ENCODE measurements at regions not wholly inside any gene's neighbourhood (a gene's known extent, or its start where the extent isn't known, plus 50 kb on each side); places are given as distances from the start of the nearest gene placed in this dataset.
"Not testable (repeated sequence)": the region's sequence is repeated elsewhere in the genome, so short reads cannot be mapped to it uniquely, and the experiment has no call there.

DNA sequence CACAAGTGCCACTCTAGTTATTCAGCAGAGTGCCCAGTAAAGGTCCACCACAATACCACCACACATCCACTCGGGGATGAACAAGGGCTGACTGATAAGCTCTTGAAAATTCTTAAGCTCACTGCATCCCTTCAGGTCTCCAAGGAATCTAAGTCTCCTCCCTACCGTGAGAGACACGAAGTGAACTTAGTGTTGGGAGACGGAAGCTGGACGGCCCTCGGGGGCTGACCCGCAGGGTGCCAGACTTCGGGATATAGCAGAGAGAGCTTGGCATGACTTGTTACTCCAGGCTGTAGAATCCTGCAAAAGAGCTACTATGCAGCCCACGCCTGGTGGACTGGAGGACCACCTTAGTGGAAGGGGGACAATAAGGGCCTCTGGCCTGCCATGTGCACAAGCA is 75.1 kb downstream of the LYZL1 start:
- not testable (repeated sequence) for DNase-seq

DNA sequence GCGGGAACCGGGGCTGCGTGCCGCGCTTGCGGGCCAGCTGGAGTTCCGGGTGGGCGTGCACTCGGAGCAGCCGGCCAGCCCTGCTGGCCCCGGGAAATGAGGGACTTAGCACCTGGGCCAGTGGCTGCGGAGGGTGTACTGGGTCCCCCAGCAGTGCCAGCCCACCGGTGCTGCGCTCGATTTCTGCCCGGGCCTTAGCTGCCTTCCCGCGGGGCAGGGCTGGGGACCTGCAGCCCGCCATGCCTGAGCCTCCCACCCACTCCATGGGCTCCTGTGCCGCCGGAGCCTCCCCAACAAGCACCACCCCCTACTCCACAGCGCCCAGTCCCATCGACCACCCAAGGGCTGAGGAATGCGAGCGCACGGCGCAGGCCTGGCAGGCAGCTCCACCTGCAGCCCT is 77.3 kb downstream of the LYZL1 start:
- DNase-seq, result not testable (repeated sequence)

DNA sequence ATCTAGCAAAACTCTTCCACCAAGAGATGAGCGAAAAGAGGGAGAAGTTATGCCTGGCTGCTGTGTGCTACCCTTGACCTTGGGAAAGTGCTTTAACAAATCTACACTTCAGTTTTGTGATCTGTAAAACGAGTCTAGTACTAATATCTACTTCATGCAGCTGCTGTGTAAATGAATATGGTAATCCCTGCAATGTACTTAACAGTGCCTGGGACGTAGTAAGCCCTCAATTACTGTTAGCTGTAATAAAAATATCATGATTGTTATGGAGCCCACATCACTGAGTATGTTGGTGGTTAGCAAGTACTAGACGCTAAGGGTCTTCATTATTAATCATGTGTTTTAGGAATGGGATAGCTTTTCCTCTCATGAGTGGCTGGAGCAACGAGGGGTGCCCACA is 80.5 kb downstream of the LYZL1 start:
- no peak for DNase-seq

DNA sequence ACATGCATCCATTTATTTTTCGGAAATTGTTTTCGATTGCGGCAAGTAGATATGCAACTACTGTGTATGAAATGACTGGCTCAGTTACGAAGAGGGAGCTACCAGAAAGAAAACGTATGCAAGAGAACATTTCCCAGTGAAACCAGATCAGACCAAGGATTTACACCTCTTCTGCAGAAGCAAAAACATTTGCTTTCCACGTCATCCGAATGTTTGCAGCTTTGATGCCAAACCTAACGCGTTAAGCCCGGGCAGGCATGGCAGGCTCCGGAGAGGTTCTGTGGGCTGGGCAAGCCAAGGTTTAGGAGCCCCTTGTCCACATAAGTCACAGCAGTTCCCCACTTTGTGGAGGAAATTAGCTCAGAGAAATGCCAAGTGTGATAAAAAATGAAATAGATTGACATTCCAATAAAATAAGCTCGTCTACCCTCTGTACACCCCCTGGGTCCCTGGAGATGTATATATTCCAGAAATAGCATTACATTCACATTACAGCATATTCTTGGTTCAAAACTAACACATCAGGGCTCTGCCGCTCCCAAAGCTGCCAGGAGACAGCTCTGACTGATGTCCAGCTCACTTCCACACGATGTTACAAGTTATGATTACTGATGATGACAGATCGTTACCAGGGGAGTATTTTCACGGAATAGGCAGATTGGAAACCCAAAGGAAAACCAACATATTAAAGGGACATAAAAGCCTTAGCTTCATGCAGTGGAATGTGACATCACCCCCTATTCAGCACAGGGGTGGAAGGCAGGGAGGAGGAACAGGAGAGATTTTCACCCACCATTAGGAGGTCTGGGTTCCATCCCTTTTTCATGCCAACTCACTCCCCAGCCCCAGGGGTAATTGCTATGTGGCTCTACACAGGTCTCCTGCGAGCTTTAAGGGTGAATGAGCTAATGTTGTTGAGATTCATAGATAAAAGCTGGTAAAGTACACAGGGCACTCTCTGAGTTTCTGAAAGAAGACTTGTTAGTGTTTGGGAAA is 81.5 kb downstream of the LYZL1 start:
- DNase-seq, result no peak

DNA sequence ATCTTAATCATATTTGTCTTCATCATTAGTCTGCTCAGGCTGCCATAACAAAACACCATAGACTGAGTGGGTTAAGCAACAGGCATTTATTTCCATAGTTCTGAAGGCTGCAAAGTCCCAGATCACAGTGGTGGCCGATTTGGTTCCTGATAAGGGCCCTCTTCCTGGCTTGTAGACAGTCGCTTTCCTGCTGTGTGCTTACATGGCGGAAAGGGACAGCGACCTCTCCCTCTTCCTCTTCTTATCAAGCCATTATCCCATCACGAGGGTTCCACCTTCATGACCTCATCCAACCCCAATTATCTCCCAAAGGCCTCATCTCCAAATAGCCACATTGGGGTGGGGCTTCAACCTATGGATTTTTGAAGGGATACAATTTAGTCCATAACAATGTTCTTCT is 84.0 kb downstream of the LYZL1 start:
- DNase-seq, result no peak

DNA sequence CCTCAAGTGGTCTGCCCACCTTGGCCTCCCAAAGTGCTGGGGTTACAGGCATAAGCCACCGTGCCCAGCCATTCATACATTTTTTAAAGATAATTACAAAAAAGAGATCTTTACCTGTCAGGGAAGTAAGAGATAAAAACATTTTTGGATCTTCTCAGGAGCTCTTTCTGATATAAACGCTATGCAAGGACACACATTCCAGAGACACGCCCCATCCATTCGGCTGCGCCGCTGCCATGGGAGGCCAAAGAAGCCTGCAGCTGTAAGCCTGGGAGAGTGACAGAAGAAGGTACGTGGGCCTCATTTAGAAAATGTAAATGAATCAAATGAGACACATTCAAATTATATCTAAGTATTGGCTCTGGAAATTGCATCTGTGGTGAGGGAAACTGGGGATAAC is 85.3 kb downstream of the LYZL1 start:
- no peak for DNase-seq

DNA sequence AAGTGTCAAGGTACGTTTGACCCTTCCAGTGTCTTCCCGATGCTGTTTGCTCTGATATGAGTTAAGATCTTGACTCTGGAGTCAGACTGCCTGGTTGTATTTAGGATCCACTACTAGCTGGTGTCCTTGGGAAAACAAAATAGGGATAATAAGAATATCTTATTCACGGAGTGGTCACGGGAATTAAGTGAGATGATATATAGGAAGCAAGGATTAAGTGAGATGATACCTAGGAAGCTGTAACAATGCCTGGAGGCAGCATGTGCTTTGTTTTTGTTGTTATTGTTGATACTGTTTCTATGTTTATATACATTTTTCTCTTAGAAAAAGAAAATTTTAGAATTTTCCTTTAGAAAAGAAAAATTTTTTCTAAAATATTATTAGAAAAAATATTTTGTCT is 87.0 kb downstream of the LYZL1 start:
- no peak for DNase-seq

DNA sequence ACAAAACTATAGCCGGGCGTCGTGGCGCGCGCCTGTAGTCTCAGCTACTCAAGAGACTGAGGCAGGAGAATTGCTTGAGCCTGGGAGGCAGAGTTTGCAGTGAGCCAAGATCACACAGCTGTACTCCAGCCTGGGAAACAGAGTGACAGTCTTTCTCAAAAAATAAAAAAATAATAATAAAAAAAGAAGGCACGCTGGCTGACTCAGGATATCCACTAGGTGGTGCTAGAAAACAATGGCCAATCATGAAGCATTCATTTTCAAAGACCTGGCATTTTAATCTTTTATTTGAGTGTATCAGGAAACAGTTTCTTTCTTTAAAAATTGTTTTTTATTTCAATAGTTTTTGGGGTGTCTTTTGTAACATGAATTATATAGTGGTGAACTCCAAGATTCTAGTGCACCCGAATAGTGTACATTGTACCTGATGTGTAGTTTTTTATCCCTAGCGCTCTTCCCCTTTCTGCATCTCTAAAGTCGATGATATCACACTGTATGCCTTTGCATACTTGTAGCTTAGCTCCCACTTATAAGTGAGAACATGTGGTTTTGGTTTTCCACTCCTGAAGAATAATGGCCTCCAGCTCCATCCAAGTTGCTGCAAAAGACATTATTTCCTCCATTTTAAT is 88.6 kb downstream of the LYZL1 start:
- no peak for DNase-seq

DNA sequence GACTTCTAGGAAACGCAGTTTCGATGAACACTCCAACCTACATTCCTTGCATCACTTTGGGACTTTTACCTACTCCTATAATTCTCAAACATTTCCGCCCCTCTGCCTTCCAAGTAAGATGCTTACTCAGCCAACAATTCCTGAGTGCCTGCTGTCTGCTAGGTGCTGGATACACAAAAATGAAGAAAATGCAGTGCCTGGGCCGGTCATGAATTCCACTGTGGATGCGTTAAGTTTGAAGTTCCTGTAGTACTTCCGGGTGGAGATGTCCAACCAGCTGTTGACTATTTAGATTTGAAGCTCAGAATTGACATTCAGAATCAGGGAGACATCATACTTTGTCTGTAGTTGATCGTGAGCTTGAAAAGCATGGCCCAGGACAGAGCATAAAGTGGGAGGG is 89.2 kb downstream of the LYZL1 start:
- no peak for DNase-seq

DNA sequence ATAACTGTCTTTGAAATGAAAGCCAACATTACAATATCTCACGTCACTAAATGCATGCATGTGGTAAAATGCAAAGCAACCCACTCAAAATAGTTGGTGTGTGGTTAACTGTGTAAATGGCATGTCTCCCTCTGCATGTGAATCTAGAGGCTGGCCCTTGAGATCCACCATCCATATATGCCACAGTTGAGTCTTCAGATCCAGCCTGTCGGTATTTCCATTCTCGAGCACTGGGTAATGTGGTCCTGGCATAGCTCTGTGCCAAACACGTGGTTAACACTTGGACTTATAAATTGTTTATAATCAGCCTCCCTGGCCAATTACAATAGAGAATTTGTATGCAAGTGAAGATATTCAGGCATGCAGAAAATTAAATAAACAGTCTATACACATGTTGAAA is 90.3 kb downstream of the LYZL1 start:
- no peak for DNase-seq

DNA sequence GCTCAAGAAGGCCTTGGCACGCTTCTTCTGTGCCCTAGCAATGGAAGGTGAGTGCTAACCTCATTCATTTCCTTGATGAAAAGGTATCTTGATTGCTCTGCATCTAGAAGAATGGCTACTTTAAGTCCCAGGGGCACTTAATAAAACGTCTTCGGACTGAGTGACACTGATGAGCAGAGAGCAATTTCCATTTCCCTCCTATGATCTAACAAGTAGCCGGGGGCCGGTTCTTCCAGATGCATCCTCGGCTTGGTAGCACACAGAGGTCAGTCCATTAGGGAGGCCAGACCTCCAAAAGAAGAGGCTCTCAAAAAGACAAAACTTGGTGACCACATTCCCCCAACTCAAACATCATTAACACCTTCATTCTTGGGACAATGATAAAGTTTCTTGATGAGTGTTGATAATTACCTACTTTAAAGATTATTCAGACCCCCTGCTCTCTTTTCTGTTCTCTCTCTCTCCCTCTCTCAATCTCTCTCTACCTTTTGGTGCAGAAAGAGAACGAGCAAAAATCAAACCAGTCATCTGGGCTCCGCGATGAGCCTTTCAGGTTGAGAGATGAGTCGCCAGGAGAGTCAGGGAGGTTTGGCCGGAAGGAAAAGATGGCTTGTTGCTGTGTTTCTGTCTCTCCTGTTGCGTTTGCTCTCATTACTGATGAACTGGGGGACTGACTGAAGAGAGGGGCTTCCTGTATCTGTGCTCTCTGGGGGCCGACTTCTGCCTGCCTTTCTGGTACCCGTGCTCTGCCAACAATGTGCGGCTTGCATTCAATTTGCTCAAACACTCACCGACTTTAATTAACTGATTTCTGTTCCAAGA is 91.1 kb downstream of the LYZL1 start:
- not testable (repeated sequence) for DNase-seq

DNA sequence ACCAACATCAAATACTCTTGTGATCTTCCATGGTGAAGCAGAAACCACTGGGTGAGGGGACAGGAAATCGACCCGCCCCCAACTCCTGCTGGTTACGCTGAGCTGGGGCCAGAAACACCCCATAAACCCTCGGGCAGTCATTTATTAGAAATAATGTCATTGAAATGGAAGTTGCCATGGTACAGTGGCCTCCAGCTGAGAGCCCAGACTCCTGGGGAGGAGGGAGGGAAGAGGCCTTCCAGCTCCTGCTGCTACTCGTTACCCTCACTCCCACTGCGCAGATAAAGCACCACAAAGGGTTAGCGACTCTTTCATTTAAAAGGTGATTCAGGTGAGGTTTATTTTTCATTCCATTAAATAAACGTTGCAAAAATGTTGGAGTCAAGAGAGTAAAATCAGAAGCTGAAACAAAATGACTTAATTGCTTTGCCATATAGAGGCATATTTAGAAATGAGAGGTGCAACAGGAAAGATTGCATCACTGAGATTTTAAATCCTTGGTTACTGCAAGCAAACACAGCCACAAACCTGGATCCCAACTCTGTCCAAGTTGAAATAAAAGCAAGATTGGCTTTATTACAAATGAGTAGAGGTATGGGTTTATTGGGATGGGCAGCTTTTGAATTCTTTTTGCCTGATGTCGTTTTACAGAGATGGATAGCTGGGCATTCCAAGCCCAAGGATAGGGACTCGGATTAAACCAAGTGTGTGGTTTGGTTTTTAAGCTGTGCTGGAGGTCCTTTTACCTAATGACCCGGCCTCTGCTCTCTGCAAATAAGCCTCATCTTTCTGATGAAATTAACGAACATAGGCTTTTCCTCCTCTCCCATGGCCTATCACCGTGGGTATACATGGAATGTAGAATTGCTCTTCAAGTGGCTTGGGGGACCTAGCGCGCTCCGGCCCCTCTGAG is 92.0 kb downstream of the LYZL1 start:
- not testable (repeated sequence) for DNase-seq

DNA sequence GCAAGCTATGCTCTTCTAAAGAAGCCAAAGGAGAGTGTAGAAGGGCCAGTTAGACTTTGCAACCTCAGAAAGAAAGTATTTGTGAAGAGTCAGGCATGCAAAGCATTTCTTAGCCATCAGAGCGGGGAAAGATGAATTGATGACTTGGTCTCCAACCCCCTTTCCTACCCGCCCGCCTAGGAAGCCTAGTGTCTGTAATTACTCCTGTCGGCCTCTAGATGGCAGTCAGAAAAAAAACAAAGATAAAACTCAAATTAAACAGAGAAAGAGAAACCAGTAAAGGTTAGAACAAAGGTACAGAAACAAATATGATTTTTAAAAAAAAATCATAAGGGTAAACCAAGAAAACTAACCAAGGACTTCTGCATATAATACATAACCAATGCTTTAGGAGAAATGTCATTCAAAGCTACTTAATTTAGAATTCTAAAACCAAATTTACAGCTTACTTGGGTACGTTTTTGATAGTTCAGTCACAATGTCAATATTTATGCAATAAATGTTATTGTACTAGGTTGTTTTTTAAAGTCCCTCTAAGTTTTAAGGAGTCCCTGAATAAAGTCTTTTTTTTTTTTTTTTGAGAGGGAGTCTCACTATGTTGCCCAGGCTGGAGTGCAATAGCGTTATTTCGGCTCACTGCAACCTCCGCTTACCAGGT is 97.6 kb downstream of the LYZL1 start:
- no peak for DNase-seq

DNA sequence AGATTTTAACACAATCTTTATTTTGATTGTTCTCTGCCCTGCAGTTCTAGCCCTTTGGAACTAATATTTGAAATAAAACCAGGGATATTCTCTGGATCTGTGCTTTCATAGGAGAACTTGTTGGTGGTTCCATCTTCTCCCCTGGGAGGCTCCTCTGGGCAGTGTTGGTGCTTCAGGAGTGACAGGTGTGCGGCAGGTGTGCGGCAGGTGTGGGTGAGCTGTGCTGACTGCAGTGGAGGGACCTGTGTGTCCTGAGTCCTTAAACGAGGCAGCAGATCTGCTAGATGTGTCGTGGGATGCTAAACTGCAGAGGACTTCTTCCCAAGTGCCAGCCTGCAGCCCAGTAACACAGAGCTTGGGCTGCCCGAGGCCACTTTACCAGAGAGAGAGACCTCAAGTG is 98.4 kb downstream of the LYZL1 start:
- peak; percentile 35 for DNase-seq

DNA sequence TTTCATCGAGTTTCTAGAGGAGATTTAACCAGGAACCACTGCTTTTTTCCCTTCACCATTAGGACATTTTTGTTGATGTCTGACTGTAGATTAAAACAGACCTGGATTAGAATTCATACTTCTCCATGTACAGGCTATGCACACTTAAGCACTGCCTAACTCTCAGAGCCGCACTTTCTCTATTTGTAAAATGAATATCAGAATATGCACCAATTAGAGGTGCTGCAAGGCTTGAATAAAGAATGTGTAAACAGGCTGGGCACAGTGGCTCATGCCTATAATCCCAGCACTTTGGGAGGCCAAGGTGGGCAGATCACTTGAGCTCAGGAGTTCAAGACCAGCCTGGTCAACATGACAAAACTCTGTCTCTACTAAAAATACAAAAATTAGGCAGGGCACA is 99.2 kb downstream of the LYZL1 start:
- not testable (repeated sequence) for DNase-seq

DNA sequence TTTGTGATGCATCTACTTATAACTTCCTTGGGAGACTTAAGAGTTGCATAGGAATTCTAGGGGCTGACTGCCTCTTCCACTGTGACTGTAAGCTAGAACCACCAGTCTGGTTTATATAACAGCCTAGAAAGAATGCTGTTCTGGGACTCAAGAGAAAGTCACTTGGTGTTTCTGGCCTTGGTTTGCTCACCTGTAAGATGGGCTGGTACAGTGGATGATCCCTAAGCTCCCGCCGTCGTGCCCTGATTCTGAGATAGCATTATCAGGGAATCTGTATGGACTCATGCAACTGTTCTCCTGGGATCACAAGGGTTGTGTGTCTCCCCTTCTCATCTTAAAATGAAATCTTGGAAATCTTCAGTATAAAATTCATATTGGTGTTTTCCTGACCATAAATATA is 100.6 kb downstream of the LYZL1 start:
- DNase-seq, result no peak

DNA sequence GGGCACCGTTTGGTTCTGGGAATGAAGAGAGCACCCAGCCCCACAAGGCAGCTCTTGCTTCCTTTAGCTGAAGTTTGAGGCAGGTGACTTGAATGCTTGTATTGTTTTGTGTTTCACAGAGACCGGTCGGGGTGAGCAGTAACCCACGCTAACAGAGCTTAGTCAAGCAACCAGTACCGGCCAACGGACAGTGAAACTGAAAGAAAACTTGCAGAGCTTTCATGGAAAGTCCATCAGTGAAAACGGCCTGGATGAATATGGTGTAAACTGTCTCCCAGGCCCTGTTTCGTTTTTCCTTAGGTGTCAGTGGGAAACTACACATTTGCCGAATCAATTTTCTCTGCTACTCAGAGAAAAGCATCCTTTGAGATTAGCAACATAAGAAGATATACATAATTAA is 101.1 kb downstream of the LYZL1 start:
- no peak for DNase-seq

DNA sequence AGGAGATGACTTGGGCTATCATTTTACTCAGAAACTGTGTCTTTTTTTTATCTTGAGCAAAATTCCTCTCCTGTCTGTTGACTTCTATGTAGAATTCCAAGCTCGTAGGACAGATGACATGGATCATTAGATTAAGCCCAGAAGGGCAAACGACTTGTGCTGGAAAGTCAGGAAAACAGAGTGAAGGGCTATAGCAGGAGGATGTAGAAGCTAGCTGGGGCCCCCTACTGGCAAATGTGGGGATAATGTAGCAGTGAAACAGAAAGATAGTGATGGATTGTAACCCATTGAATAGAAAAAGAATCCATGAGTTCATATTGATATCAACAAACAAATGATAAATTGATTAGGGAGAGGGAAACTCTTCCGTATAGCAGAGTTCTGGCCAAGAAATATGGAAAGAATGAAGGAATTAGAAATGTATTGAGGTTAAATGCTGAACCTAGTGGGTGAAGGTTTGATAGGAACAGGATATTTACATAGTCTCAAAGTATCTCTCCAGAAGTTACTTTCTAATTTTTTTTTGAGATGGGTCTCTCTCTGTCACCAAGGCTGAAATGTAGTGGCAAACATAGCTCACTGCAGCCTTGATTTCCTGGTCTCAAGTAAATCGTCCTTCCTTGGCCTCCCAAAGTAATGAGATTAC is 103.6 kb downstream of the LYZL1 start:
- DNase-seq, result no peak

DNA sequence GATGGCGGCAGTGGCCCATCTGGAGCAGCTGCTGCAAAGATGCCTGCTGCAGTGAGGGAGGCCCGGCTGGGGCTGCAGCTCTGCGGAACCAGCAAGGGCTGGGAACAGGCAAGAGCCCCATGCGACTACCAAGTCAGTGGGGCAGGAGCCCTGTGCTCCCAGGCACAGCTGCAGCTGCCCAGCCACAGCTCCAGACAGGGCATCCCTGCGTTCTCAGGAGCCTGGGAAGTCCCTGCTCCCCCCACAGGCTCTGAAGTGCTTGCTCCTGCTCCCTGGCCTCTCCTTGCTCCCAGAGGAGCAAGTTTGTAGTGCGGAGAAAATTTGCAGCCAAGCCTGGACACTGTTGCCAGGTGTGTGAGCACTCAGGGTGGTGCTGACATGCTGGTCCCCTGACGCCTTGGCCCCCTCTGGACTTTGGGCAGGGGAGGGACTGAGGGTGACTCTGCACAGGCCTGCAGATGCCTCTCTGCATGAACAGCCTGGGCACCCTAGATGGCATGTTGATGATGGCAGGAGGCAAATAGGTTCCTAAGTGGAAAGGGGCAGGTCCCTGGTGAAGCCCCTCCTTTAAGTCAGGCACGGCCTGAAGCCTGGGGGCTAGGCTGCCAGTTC is 105.6 kb downstream of the LYZL1 start:
- no peak for DNase-seq

DNA sequence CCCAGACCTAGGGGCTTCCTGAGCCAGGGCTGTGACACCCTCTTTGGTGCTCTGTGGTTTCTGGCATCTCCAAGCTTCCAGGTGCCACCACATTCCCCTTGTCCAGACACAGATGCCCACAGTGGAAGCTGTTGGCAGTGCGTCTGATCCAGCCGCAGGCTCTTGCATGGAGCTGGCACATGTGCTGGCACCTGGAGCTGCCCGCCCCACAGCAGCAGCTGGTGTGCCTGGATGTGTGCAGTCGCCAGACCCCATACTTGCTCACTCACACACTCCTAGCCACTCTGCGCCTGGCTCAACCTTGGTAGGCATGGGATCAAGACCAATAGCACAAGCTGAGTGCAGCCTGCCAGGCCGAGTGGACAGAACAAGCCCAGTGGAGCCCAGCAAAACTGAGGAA is 106.5 kb downstream of the LYZL1 start:
- DNase-seq, result no peak

DNA sequence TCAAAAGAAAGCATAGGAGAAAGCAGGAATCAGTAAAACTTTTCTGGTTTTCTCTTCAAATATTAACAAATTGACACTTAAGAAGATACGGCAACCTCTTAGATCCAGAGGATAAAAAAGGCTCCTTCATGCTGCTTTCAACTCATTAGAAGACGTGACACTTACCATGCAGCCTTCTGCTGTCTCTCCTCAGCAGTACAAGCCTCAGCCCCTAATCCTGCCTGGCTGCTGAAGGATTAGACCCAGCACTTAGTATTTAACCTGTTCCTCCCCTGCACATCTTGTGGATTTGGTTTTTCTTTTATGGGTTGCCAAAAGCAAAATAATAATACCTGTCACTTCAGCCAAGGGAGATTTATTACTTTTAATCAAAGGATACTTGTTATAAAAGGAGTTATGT is 108.4 kb downstream of the LYZL1 start:
- DNase-seq, result no peak
